WTC11 (cell line): ENCODE measurements at regions not wholly inside any gene's neighbourhood (a gene's known extent, or its start where the extent isn't known, plus 50 kb on each side); places are given as distances from the start of the nearest gene placed in this dataset.

Source experiments
- ATAC-seq: fragments of 200-7000 bp; cut with Tn5 transposase; 2 replicates; pipeline ENCODE4 v1.10.0; 2021; ENCODE audit warnings: mild to moderate bottlenecking, moderate library complexity
- CTCF ChIA-PET: fragments of 300-600 bp; sonication (Branson Sonifier 250); formaldehyde crosslinking; loops from one replicate; lab custom pipeline; 2021; ENCODE audit warnings: antibody characterized with exemption; lab: Charles Lee
- POLR2A ChIA-PET: fragments of 350-600 bp; sonication (Branson Sonifier 250); formaldehyde crosslinking; loops from one replicate; lab custom pipeline; 2021; ENCODE audit warnings: antibody characterized with exemption; lab: Charles Lee
- DNase-seq: peaks from one replicate; pipeline ENCODE4 v3.0.0; 2021; ENCODE audit warnings: low spot score
- H3K27ac Mint-ChIP-seq: 2 replicates; pipeline ENCODE4 v1.8.0; 2021; ENCODE audit warnings: mixed read lengths
- H3K27me3 Mint-ChIP-seq: 2 replicates; pipeline ENCODE4 v1.8.0; 2021; ENCODE audit warnings: low read depth, mild to moderate bottlenecking, moderate library complexity, mixed read lengths
- H3K36me3 Mint-ChIP-seq: 2 replicates; pipeline ENCODE4 v1.8.0; 2021; ENCODE audit warnings: mixed read lengths
- H3K4me1 Mint-ChIP-seq: 2 replicates; pipeline ENCODE4 v1.8.0; 2022; ENCODE audit warnings: mixed read lengths
- H3K4me3 Mint-ChIP-seq: 2 replicates; pipeline ENCODE4 v1.8.0; 2021; ENCODE audit warnings: mild to moderate bottlenecking, moderate library complexity, mixed read lengths
- H3K9me3 Mint-ChIP-seq: 2 replicates; pipeline ENCODE4 v1.8.0; 2021; ENCODE audit warnings: mixed read lengths
- AR ChIP-seq: fragments of 250-450 bp; sonication (Bioruptor Pico); IDR thresholded peaks from 2 replicates; pipeline ENCODE4 v1.9.0; 2021; ENCODE audit warnings: mild to moderate bottlenecking
- ATF2 ChIP-seq: sonication (generic); formaldehyde crosslinking; IDR thresholded peaks from 2 replicates; pipeline ENCODE4 v1.8.1; 2022; ENCODE audit warnings: low read depth, missing genetic modification reagents, borderline replicate concordance
- CREB1 ChIP-seq: sonication (generic); formaldehyde crosslinking; IDR thresholded peaks from 2 replicates; pipeline ENCODE4 v1.8.0; 2023; ENCODE audit warnings: mild to moderate bottlenecking, missing genetic modification reagents
- ELF4 ChIP-seq: sonication (generic); formaldehyde crosslinking; IDR thresholded peaks from 2 replicates; pipeline ENCODE4 v1.8.1; 2022; ENCODE audit warnings: low read depth, mild to moderate bottlenecking, moderate library complexity, missing genetic modification reagents
- ERG ChIP-seq: fragments of 250-450 bp; sonication (Bioruptor Pico); IDR thresholded peaks from 2 replicates; pipeline ENCODE4 v1.8.0; 2021; ENCODE audit warnings: mild to moderate bottlenecking
- ESRRA ChIP-seq: sonication (generic); formaldehyde crosslinking; IDR thresholded peaks from 2 replicates; pipeline ENCODE4 v1.8.1; 2022; ENCODE audit warnings: mild to moderate bottlenecking, missing genetic modification reagents, borderline replicate concordance
- FOXK1 ChIP-seq: sonication (generic); formaldehyde crosslinking; IDR thresholded peaks from 2 replicates; pipeline ENCODE4 v1.8.0; 2022; ENCODE audit warnings: mild to moderate bottlenecking, moderate library complexity, missing genetic modification reagents
- FOXP1 ChIP-seq: sonication (generic); formaldehyde crosslinking; IDR thresholded peaks from 2 replicates; pipeline ENCODE4 v1.8.0; 2022; ENCODE audit warnings: missing genetic modification reagents, mild to moderate bottlenecking, moderate library complexity, borderline replicate concordance
- FOXP4 ChIP-seq: sonication (generic); formaldehyde crosslinking; IDR thresholded peaks from 2 replicates; pipeline ENCODE4 v1.8.0; 2022; ENCODE audit warnings: mild to moderate bottlenecking, missing genetic modification reagents
- MLX ChIP-seq: sonication (generic); formaldehyde crosslinking; IDR thresholded peaks from 2 replicates; pipeline ENCODE4 v1.8.1; 2023; ENCODE audit warnings: mild to moderate bottlenecking, missing genetic modification reagents, moderate library complexity
- NR1H2 ChIP-seq: sonication (generic); formaldehyde crosslinking; IDR thresholded peaks from 2 replicates; pipeline ENCODE4 v1.9.0; 2021; ENCODE audit warnings: mild to moderate bottlenecking, moderate library complexity, missing genetic modification reagents
- PREB ChIP-seq: sonication (generic); formaldehyde crosslinking; IDR thresholded peaks from 2 replicates; pipeline ENCODE4 v1.8.1; 2022; ENCODE audit warnings: mild to moderate bottlenecking, missing genetic modification reagents, moderate library complexity, borderline replicate concordance
- SMAD4 ChIP-seq: sonication (generic); formaldehyde crosslinking; IDR thresholded peaks from 2 replicates; pipeline ENCODE4 v1.8.0; 2022; ENCODE audit warnings: mild to moderate bottlenecking, missing genetic modification reagents
- SOX15 ChIP-seq: fragments of 250-450 bp; sonication (Bioruptor Pico); IDR thresholded peaks from 2 replicates; pipeline ENCODE4 v1.9.0; 2021; ENCODE audit warnings: mild to moderate bottlenecking
- USF2 ChIP-seq: sonication (generic); formaldehyde crosslinking; IDR thresholded peaks from 2 replicates; pipeline ENCODE4 v1.8.1; 2023; ENCODE audit warnings: mild to moderate bottlenecking, missing genetic modification reagents, moderate library complexity
- ZBTB21 ChIP-seq: sonication (generic); formaldehyde crosslinking; IDR thresholded peaks from 2 replicates; pipeline ENCODE4 v1.8.1; 2023; ENCODE audit warnings: mild to moderate bottlenecking, missing genetic modification reagents, borderline replicate concordance
- ZNF121 ChIP-seq: sonication (generic); formaldehyde crosslinking; IDR thresholded peaks from 2 replicates; pipeline ENCODE4 v1.8.0; 2023; ENCODE audit warnings: missing genetic modification reagents
- ZNF416 ChIP-seq: fragments of 250-450 bp; sonication (Bioruptor Pico); IDR thresholded peaks from 2 replicates; pipeline ENCODE4 v1.9.0; 2021; ENCODE audit warnings: mild to moderate bottlenecking, inconsistent platforms

- TF ChIP-seq AR (CRISPR knock-in tag) (no peak), FOXK1 (no peak), FOXP4 (CRISPR knock-in tag) (no peak), NR1H2 (CRISPR knock-in tag) (no peak), PREB (no peak), CREB1 (no peak), ATF2 (CRISPR knock-in tag) (no peak), FOXP1 (CRISPR knock-in tag) (no peak), SOX15 (CRISPR knock-in tag) (no peak), SMAD4 (CRISPR knock-in tag) (no peak), ESRRA (no peak), ERG (CRISPR knock-in tag) (no peak), ELF4 (CRISPR knock-in tag) (no peak), ZBTB21 (CRISPR knock-in tag) (no peak), MLX (CRISPR knock-in tag) (no peak), ZNF416 (CRISPR knock-in tag) (no peak), USF2 (CRISPR knock-in tag) (no peak), ZNF121 (CRISPR knock-in tag) (no peak)
- POLR2A ChIA-PET = no interaction called here
- H3K27ac Mint-ChIP-seq = no peak overlapping the region
- CTCF ChIA-PET = interaction anchor here (1.5 to 1.6 kb wide), 2 partner anchors 140 to 462 kb away, joined by 3 to 4 read pairs; no protein-coding TSS in a partner anchor
- DNase-seq (no peak), ATAC-seq (no peak)
- H3K9me3 Mint-ChIP-seq = peaks cover 25% of the 10 kb centered on the region
- H3K4me3 Mint-ChIP-seq = no peak overlapping the region
- no peaks in the 10 kb centered on the region for H3K36me3 Mint-ChIP-seq
- no peaks in the 10 kb centered on the region; the same call in 1 of the 2 replicates for H3K27me3 Mint-ChIP-seq
- H3K4me1 Mint-ChIP-seq = peaks cover 12% of the 10 kb centered on the region
Measured at GRCh38 chr9:90059436-90059835, 454.6 kb downstream of the GADD45G start.
